HTR-8/SVneo (cell line): ENCODE measurements at regions not wholly inside any gene's neighbourhood (a gene's known extent, or its start where the extent isn't known, plus 50 kb on each side); places are given as distances from the start of the nearest gene placed in this dataset.
"Not testable (repeated sequence)": the region's sequence is repeated elsewhere in the genome, so short reads cannot be mapped to it uniquely, and the experiment has no call there.

Experiments used
- DNase-seq: peaks from one replicate; pipeline ENCODE4 v3.0.0; 2011; ENCODE audit warnings: low spot score, mixed read lengths; ENCODE audit not compliant: insufficient read length
- FAIRE-seq: peaks from 2 replicates; lab custom pipeline; 2011; peaks lifted over from hg19 to GRCh38; lab: Jason Lieb, UNC

- no peak for DNase-seq
- FAIRE-seq, result no peak
Observed at GRCh38 chr16:88128556-88128955, 177.3 kb downstream of the BANP start.

GRCh38 chr16:88129133-88129532 is 177.9 kb downstream of the BANP start:
- FAIRE-seq, DNase-seq: not testable (repeated sequence)

GRCh38 chr16:88130016-88130415 is 178.8 kb downstream of the BANP start:
- FAIRE-seq (no peak), DNase-seq (no peak)

GRCh38 chr16:88130681-88131080 is 179.4 kb downstream of the BANP start:
- DNase-seq (no peak), FAIRE-seq (no peak)

GRCh38 chr16:88131256-88131655 is 180.0 kb downstream of the BANP start:
- no peak for DNase-seq
- no peak for FAIRE-seq

GRCh38 chr16:88131966-88132365 is 180.7 kb downstream of the BANP start:
- no peak for DNase-seq
- FAIRE-seq, result no peak

GRCh38 chr16:88132836-88133506 is 181.7 kb downstream of the BANP start:
- FAIRE-seq (no peak), DNase-seq (no peak)

- DNase-seq (no peak), FAIRE-seq (no peak)
Observed at GRCh38 chr16:88133507-88133843, 182.2 kb downstream of the BANP start.

- not testable (repeated sequence) for DNase-seq
- FAIRE-seq, result peak; percentile 40
Observed at GRCh38 chr16:88134172-88134898, 183.1 kb downstream of the BANP start.

- DNase-seq, FAIRE-seq: not testable (repeated sequence)
Observed at GRCh38 chr16:88134899-88135682, 183.9 kb downstream of the BANP start.

- not testable (repeated sequence) for DNase-seq, FAIRE-seq
Observed at GRCh38 chr16:88136211-88136713, 185.0 kb downstream of the BANP start.

GRCh38 chr16:88136939-88137338 is 185.7 kb downstream of the BANP start:
- peak; percentile 99 for FAIRE-seq

GRCh38 chr16:88139141-88139540 is 187.9 kb downstream of the BANP start:
- FAIRE-seq, DNase-seq: not testable (repeated sequence)

More at GRCh38 chr16:88136939-88137338, 185.7 kb downstream of the BANP start:
- DNase-seq, result not testable (repeated sequence)

- peak; percentile 20 for FAIRE-seq
- not testable (repeated sequence) for DNase-seq
Observed at GRCh38 chr16:88140195-88140594, 189.0 kb downstream of the BANP start.

GRCh38 chr16:88141580-88141979 is 190.3 kb downstream of the BANP start:
- FAIRE-seq, result no peak
- no peak for DNase-seq

GRCh38 chr16:88142056-88142935 is 191.1 kb downstream of the BANP start:
- FAIRE-seq, result not testable (repeated sequence)

GRCh38 chr16:88143122-88144027 is 192.1 kb downstream of the BANP start:
- not testable (repeated sequence) for DNase-seq, FAIRE-seq

More at GRCh38 chr16:88142056-88142935, 191.1 kb downstream of the BANP start:
- not testable (repeated sequence) for DNase-seq

GRCh38 chr16:88144028-88144511 is 192.8 kb downstream of the BANP start:
- DNase-seq, result no peak
- FAIRE-seq, result peak; percentile 67
